Vagina (tissue), 2 donors: ENCODE measurements at regions not wholly inside any gene's neighbourhood (a gene's known extent, or its start where the extent isn't known, plus 50 kb on each side); places are given as distances from the start of the nearest gene placed in this dataset.

Experiments used
- DNase-seq, 2 donors: peaks; one replicate each; pipeline ENCODE4 v3.0.0-alpha.2; 2017; ENCODE audit errors: extremely low spot score in 2 of 2
- H3K27ac ChIP-seq: fragments of 200-600 bp; sonication (generic); one replicate; pipeline ENCODE4 v1.5.1; 2019
- H3K27me3 ChIP-seq: fragments of 200-600 bp; sonication (generic); one replicate; pipeline ENCODE4 v1.5.1; 2019
- H3K36me3 ChIP-seq, 2 donors: fragments of 200-600 bp; sonication (generic); one replicate each; pipeline ENCODE4 v1.5.1; 2017 to 2019
- H3K4me1 ChIP-seq: fragments of 200-600 bp; sonication (generic); one replicate; pipeline ENCODE4 v1.5.1; 2019
- H3K4me3 ChIP-seq, 2 donors: fragments of 200-600 bp; sonication (generic); 1 replicate in 1 of 2; 2 replicates in 1 of 2; pipeline ENCODE4 v1.5.1; 2016 to 2019
- H3K9me3 ChIP-seq: fragments of 200-600 bp; sonication (generic); one replicate; pipeline ENCODE4 v1.5.1; 2019
- CTCF ChIP-seq, 3 experiments: fragments of 450-650 bp in 2 of 3; fragments of 200-600 bp in 1 of 3; sonication (generic) in 1 of 3; IDR thresholded peaks; one replicate each; pipeline ENCODE4 v1.5.1; 2017 to 2019; ENCODE audit warnings: antibody characterized with exemption in 3 of 3, mild to moderate bottlenecking in 2 of 3, moderate library complexity in 2 of 3
- POLR2A ChIP-seq, 2 donors: fragments of 450-650 bp; IDR thresholded peaks; one replicate each; pipeline ENCODE4 v1.6.1; 2017; ENCODE audit warnings: antibody characterized with exemption in 2 of 2, mild to moderate bottlenecking in 2 of 2, moderate library complexity in 2 of 2
- POLR2AphosphoS5 ChIP-seq, 2 donors: sonication (generic); formaldehyde crosslinking; IDR thresholded peaks; one replicate each; pipeline ENCODE4 v1.9.0; 2017; ENCODE audit warnings: antibody characterized with exemption in 2 of 2, mild to moderate bottlenecking in 2 of 2, low read depth in 1 of 2; ENCODE audit not compliant: insufficient read depth in 1 of 2
- intact Hi-C: fragments of 100-400 bp; cut with DNase I; formaldehyde crosslinking; loops from one replicate; pipeline ENCODE4 v1.15.1; 2023

GRCh38 chr1:234737967-234738314, 128.0 kb upstream of the IRF2BP2 start:
- Histone ChIP-seq H3K4me3 (no peak overlapping the region), H3K27me3 (no peaks in the 10 kb centered on the region), H3K4me1 (no peaks in the 10 kb centered on the region), H3K9me3 (no peaks in the 10 kb centered on the region), H3K27ac (no peak overlapping the region), H3K36me3 (no peaks in the 10 kb centered on the region)
- intact Hi-C loops, result no loop called here
- no peak for DNase-seq
- TF ChIP-seq POLR2AphosphoS5 (IDR thresholded peaks at IDR 0.05; ENCODE audit: insufficient read depth in 1 of 2, low read depth in 1 of 2) (no peak), CTCF (IDR thresholded peaks at IDR 0.05) (no peak)

- TF ChIP-seq POLR2A (IDR thresholded peaks at IDR 0.05), result no peak
- no peak for TF ChIP-seq CTCF (IDR thresholded peaks at IDR 0.05)
- TF ChIP-seq POLR2AphosphoS5 (IDR thresholded peaks at IDR 0.05; ENCODE audit: insufficient read depth in 1 of 2, low read depth in 1 of 2), result no peak
- H3K4me3 ChIP-seq, result no peak overlapping the region
- H3K27me3 ChIP-seq, result no peaks in the 10 kb centered on the region
- DNase-seq, result no peak
- no peaks in the 10 kb centered on the region for H3K36me3 ChIP-seq
- H3K4me1 ChIP-seq, result peaks cover 5% of the 10 kb centered on the region
- H3K27ac ChIP-seq, result no peak overlapping the region
- intact Hi-C loops, result no loop called here
- H3K9me3 ChIP-seq, result no peaks in the 10 kb centered on the region
These were observed 125.9 kb upstream of the IRF2BP2 start for GRCh38 chr1:234735916-234736315.

- H3K27ac ChIP-seq, result no peak overlapping the region
- no peaks in the 10 kb centered on the region for H3K36me3 ChIP-seq
- DNase-seq, result no peak
- H3K4me1 ChIP-seq, result peaks cover 5% of the 10 kb centered on the region
- H3K27me3 ChIP-seq, result no peaks in the 10 kb centered on the region
- intact Hi-C loops, result no loop called here
- no peak for TF ChIP-seq CTCF (IDR thresholded peaks at IDR 0.05)
- H3K4me3 ChIP-seq, result no peak overlapping the region
- H3K9me3 ChIP-seq, result no peaks in the 10 kb centered on the region
These were observed 125.5 kb upstream of the IRF2BP2 start for GRCh38 chr1:234735476-234735875.

GRCh38 chr1:234734869-234735268, 124.9 kb upstream of the IRF2BP2 start:
- no peak overlapping the region for H3K27ac ChIP-seq
- no peak overlapping the region for H3K4me3 ChIP-seq
- H3K36me3 ChIP-seq, result no peaks in the 10 kb centered on the region
- H3K4me1 ChIP-seq, result peaks cover 5% of the 10 kb centered on the region
- TF ChIP-seq POLR2A (IDR thresholded peaks at IDR 0.05), result no peak
- no peak for TF ChIP-seq POLR2AphosphoS5 (IDR thresholded peaks at IDR 0.05; ENCODE audit: insufficient read depth in 1 of 2, low read depth in 1 of 2)
- no peak for DNase-seq
- H3K27me3 ChIP-seq, result no peaks in the 10 kb centered on the region
- no peaks in the 10 kb centered on the region for H3K9me3 ChIP-seq
- intact Hi-C loops, result no loop called here

- DNase-seq, result no peak
- no peak for TF ChIP-seq POLR2A (IDR thresholded peaks at IDR 0.05)
- no peak for TF ChIP-seq POLR2AphosphoS5 (IDR thresholded peaks at IDR 0.05; ENCODE audit: insufficient read depth in 1 of 2, low read depth in 1 of 2)
- no peaks in the 10 kb centered on the region for H3K27me3 ChIP-seq
- no peak overlapping the region for H3K27ac ChIP-seq
- no peaks in the 10 kb centered on the region for H3K36me3 ChIP-seq
- no peaks in the 10 kb centered on the region for H3K9me3 ChIP-seq
- H3K4me1 ChIP-seq, result peaks cover 5% of the 10 kb centered on the region
- intact Hi-C loops, result no loop called here
- no peak overlapping the region for H3K4me3 ChIP-seq
These were observed 124.4 kb upstream of the IRF2BP2 start for GRCh38 chr1:234734412-234734835.

GRCh38 chr1:234733427-234733826, 123.4 kb upstream of the IRF2BP2 start:
- no peak for DNase-seq
- intact Hi-C loops, result no loop called here
- Histone ChIP-seq H3K9me3 (no peaks in the 10 kb centered on the region), H3K4me1 (peaks cover 5% of the 10 kb centered on the region), H3K27ac (no peak overlapping the region), H3K36me3 (no peaks in the 10 kb centered on the region), H3K27me3 (no peaks in the 10 kb centered on the region), H3K4me3 (no peak overlapping the region)
- TF ChIP-seq POLR2A (IDR thresholded peaks at IDR 0.05) (no peak), POLR2AphosphoS5 (IDR thresholded peaks at IDR 0.05; ENCODE audit: insufficient read depth in 1 of 2, low read depth in 1 of 2) (no peak), CTCF (IDR thresholded peaks at IDR 0.05) (no peak)
